HG03571 (cell line): ENCODE measurements at regions not wholly inside any gene's neighbourhood (a gene's known extent, or its start where the extent isn't known, plus 50 kb on each side); places are given as distances from the start of the nearest gene placed in this dataset.
A peak's percentile ranks its signal among the peaks of the same experiment; 100 is the strongest.
"Not testable (repeated sequence)": the region's sequence is repeated elsewhere in the genome, so short reads cannot be mapped to it uniquely, and the experiment has no call there.

ENCODE experiments used
- ATAC-seq: cut with Tn5 transposase; IDR thresholded peaks from one replicate; pipeline ENCODE4 v1.9.1; 2021; ENCODE audit not compliant: unreplicated experiment

- ATAC-seq, result not testable (repeated sequence)
Observed at GRCh38 chr7:128561116-128561722, 84.7 kb downstream of the METTL2B start.

- ATAC-seq, result not testable (repeated sequence)
Observed at GRCh38 chr7:128562795-128563194, 86.2 kb downstream of the METTL2B start.

- not testable (repeated sequence) for ATAC-seq
Observed at GRCh38 chr7:128564123-128564700, 87.7 kb downstream of the METTL2B start.

GRCh38 chr7:128564932-128565864 lies 88.7 kb downstream of the METTL2B start:
- ATAC-seq, result not testable (repeated sequence)

- not testable (repeated sequence) for ATAC-seq
Observed at GRCh38 chr7:128575277-128575676, 96.8 kb upstream of the GARIN1A start.

- not testable (repeated sequence) for ATAC-seq
Observed at GRCh38 chr7:128576953-128577352, 95.1 kb upstream of the GARIN1A start.

GRCh38 chr7:128579843-128580242 lies 92.2 kb upstream of the GARIN1A start:
- ATAC-seq, result not testable (repeated sequence)

GRCh38 chr7:128581100-128581499 lies 91.0 kb upstream of the GARIN1A start:
- not testable (repeated sequence) for ATAC-seq

GRCh38 chr7:128581825-128582561 lies 90.1 kb upstream of the GARIN1A start:
- not testable (repeated sequence) for ATAC-seq

GRCh38 chr7:128586715-128587114 lies 85.4 kb upstream of the GARIN1A start:
- not testable (repeated sequence) for ATAC-seq

- ATAC-seq, result no peak
Observed at GRCh38 chr7:128591705-128592104, 80.4 kb upstream of the GARIN1A start.

GRCh38 chr7:128592209-128592608 lies 79.9 kb upstream of the GARIN1A start:
- ATAC-seq, result not testable (repeated sequence)

- ATAC-seq, result not testable (repeated sequence)
Observed at GRCh38 chr7:128594061-128594460, 78.0 kb upstream of the GARIN1A start.

GRCh38 chr7:128596336-128597128 lies 75.6 kb upstream of the GARIN1A start:
- not testable (repeated sequence) for ATAC-seq

- not testable (repeated sequence) for ATAC-seq
Observed at GRCh38 chr7:128598946-128599345, 73.1 kb upstream of the GARIN1A start.

- peak; percentile 85 for ATAC-seq
Observed at GRCh38 chr7:128608678-128609421, 63.2 kb upstream of the GARIN1A start.

- not testable (repeated sequence) for ATAC-seq
Observed at GRCh38 chr7:128613366-128613765, 58.7 kb upstream of the GARIN1A start.

- not testable (repeated sequence) for ATAC-seq
Observed at GRCh38 chr7:128614812-128615211, 57.3 kb upstream of the GARIN1A start.

- not testable (repeated sequence) for ATAC-seq
Observed at GRCh38 chr7:128616799-128617198, 55.3 kb upstream of the GARIN1A start.
